Hepatocyte (in vitro differentiated cells): ENCODE measurements at regions not wholly inside any gene's neighbourhood (a gene's known extent, or its start where the extent isn't known, plus 50 kb on each side); places are given as distances from the start of the nearest gene placed in this dataset.

Experiments
- EZH2 ChIP-seq: fragments of 200-600 bp; sonication (generic); IDR thresholded peaks from 2 replicates; pipeline ENCODE4 v1.6.1; 2016; ENCODE audit warnings: antibody characterized with exemption, mild to moderate bottlenecking, borderline replicate concordance
- EZH2phosphoT487 ChIP-seq: fragments of 200-600 bp; sonication (generic); IDR thresholded peaks from one replicate; pipeline ENCODE4 v1.6.1; 2018; ENCODE audit warnings: antibody characterized with exemption, mild to moderate bottlenecking, low read depth, moderate library complexity; ENCODE audit not compliant: unreplicated experiment, severe bottlenecking
- TF ChIP-seq, protein P1 (sequence below): fragments of 200-600 bp; sonication (generic); IDR thresholded peaks from 2 replicates; pipeline ENCODE4 v1.5.1; 2016; ENCODE audit warnings: antibody characterized with exemption, mild to moderate bottlenecking; ENCODE audit not compliant: poor library complexity

DNA sequence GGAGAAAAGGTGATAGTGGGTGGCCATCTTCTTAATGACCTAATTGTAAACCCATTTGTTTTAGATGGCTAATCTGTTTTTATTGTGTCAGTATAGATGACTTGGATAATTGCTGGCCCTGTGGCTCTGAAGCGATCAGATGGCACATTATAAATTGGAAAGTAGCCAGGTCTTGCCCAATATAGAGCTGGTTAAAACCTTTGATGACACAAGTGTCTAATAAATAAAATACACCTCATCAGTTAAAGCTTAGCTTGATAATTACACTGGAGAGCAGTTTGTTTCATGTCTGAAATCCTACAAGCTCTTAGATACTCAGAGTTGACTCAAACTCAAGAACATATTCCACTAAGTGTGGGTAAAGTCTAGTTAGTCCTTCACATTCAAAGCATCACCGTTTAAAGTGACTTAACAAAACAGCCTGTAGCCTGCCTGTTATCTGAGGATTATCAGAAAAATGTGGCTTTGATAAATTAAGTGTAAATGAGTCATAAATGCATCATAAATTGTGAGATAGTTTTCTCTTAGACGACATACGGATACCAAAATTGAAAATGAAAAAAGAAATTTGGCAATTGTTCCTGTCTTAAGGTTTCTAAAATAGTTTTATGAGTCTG is 280.9 kb downstream of the LRIG3 start:
- TF ChIP-seq, protein P1, sequence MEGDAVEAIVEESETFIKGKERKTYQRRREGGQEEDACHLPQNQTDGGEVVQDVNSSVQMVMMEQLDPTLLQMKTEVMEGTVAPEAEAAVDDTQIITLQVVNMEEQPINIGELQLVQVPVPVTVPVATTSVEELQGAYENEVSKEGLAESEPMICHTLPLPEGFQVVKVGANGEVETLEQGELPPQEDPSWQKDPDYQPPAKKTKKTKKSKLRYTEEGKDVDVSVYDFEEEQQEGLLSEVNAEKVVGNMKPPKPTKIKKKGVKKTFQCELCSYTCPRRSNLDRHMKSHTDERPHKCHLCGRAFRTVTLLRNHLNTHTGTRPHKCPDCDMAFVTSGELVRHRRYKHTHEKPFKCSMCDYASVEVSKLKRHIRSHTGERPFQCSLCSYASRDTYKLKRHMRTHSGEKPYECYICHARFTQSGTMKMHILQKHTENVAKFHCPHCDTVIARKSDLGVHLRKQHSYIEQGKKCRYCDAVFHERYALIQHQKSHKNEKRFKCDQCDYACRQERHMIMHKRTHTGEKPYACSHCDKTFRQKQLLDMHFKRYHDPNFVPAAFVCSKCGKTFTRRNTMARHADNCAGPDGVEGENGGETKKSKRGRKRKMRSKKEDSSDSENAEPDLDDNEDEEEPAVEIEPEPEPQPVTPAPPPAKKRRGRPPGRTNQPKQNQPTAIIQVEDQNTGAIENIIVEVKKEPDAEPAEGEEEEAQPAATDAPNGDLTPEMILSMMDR: no peak
- TF ChIP-seq EZH2: no peak
- TF ChIP-seq EZH2phosphoT487: no peak
